GM21529 (cell line): ENCODE measurements at regions not wholly inside any gene's neighbourhood (a gene's known extent, or its start where the extent isn't known, plus 50 kb on each side); places are given as distances from the start of the nearest gene placed in this dataset.
"Not testable (repeated sequence)": the region's sequence is repeated elsewhere in the genome, so short reads cannot be mapped to it uniquely, and the experiment has no call there.

ENCODE experiments used
- ATAC-seq: cut with Tn5 transposase; IDR thresholded peaks from one replicate; pipeline ENCODE4 v1.9.1; 2021; ENCODE audit not compliant: unreplicated experiment

- ATAC-seq = no peak
Observed at GRCh38 chr6:76574746-76575145, 502.3 kb upstream of the IMPG1 start.

- no peak for ATAC-seq
Observed at GRCh38 chr6:76565932-76566331, 493.5 kb upstream of the IMPG1 start.

GRCh38 chr6:76562371-76562770 is 489.9 kb upstream of the IMPG1 start:
- not testable (repeated sequence) for ATAC-seq

- not testable (repeated sequence) for ATAC-seq
Observed at GRCh38 chr6:76560851-76561755, 488.6 kb upstream of the IMPG1 start.

GRCh38 chr6:76553256-76553655 is 480.8 kb upstream of the IMPG1 start:
- ATAC-seq = no peak

GRCh38 chr6:76552268-76552667 is 479.8 kb upstream of the IMPG1 start:
- no peak for ATAC-seq

GRCh38 chr6:76533661-76534060 is 461.2 kb upstream of the IMPG1 start:
- ATAC-seq = no peak

GRCh38 chr6:76532647-76533046 is 460.2 kb upstream of the IMPG1 start:
- ATAC-seq = no peak

GRCh38 chr6:76518443-76518842 is 446.0 kb upstream of the IMPG1 start:
- no peak for ATAC-seq

- no peak for ATAC-seq
Observed at GRCh38 chr6:76516924-76517323, 444.5 kb upstream of the IMPG1 start.

- ATAC-seq = no peak
Observed at GRCh38 chr6:76510489-76510888, 438.0 kb upstream of the IMPG1 start.

GRCh38 chr6:76509397-76509796 is 436.9 kb upstream of the IMPG1 start:
- no peak for ATAC-seq

GRCh38 chr6:76506808-76507207 is 434.3 kb upstream of the IMPG1 start:
- ATAC-seq = no peak

- ATAC-seq = no peak
Observed at GRCh38 chr6:76495909-76496308, 423.4 kb upstream of the IMPG1 start.

GRCh38 chr6:76491376-76491775 is 418.9 kb upstream of the IMPG1 start:
- ATAC-seq = not testable (repeated sequence)

GRCh38 chr6:76490456-76490855 is 418.0 kb upstream of the IMPG1 start:
- no peak for ATAC-seq

GRCh38 chr6:76481101-76481500 is 408.6 kb upstream of the IMPG1 start:
- ATAC-seq = no peak

- ATAC-seq = no peak
Observed at GRCh38 chr6:76472858-76473257, 400.4 kb upstream of the IMPG1 start.

GRCh38 chr6:76466286-76466685 is 393.8 kb upstream of the IMPG1 start:
- ATAC-seq = no peak

GRCh38 chr6:76465410-76465809 is 392.9 kb upstream of the IMPG1 start:
- ATAC-seq = no peak

- ATAC-seq = no peak
Observed at GRCh38 chr6:76453270-76453669, 380.8 kb upstream of the IMPG1 start.

GRCh38 chr6:76451926-76452709 is 379.7 kb upstream of the IMPG1 start:
- no peak for ATAC-seq
